Neural cell (in vitro differentiated cells): ENCODE measurements at regions not wholly inside any gene's neighbourhood (a gene's known extent, or its start where the extent isn't known, plus 50 kb on each side); places are given as distances from the start of the nearest gene placed in this dataset.

Experiments used
- H2AFZ ChIP-seq: fragments of 200-600, 300-800 bp; sonication (generic), shearing (Covaris generic); 2 replicates; pipeline ENCODE4 v1.6.0; 2014; ENCODE audit warnings: low read depth, mild to moderate bottlenecking, antibody characterized with exemption, low read length, moderate library complexity
- H3F3A ChIP-seq: fragments of 200-600 bp; shearing (Covaris generic); 2 replicates; pipeline ENCODE4 v1.6.1; 2016; ENCODE audit warnings: mild to moderate bottlenecking, moderate library complexity, mixed read lengths, antibody characterized with exemption, low read length; ENCODE audit not compliant: insufficient read depth, poor library complexity, severe bottlenecking
- H3K27ac ChIP-seq: fragments of 200-600, 300-800 bp; sonication (generic), shearing (Covaris generic); 2 replicates; pipeline ENCODE4 v1.5.1; 2014; ENCODE audit warnings: mild to moderate bottlenecking, low read length, moderate library complexity
- H3K27me3 ChIP-seq: fragments of 300-800, 200-600 bp; sonication (generic), shearing (Covaris generic); 2 replicates; pipeline ENCODE4 v1.6.0; 2014; ENCODE audit warnings: mild to moderate bottlenecking, low read depth, low read length, moderate library complexity; ENCODE audit not compliant: insufficient read depth
- H3K36me3 ChIP-seq: fragments of 300-800, 200-600 bp; sonication (generic), shearing (Covaris generic); 2 replicates; pipeline ENCODE4 v1.5.1; 2014; ENCODE audit warnings: mild to moderate bottlenecking, antibody characterized with exemption, low read length, moderate library complexity; ENCODE audit not compliant: insufficient read depth
- H3K4me2 ChIP-seq: fragments of 300-800, 200-600 bp; sonication (generic), shearing (Covaris generic); 2 replicates; pipeline ENCODE4 v1.6.0; 2014; ENCODE audit warnings: mild to moderate bottlenecking, low read length
- H3K4me3 ChIP-seq: fragments of 300-800, 200-600 bp; sonication (generic), shearing (Covaris generic); 2 replicates; pipeline ENCODE4 v1.5.1; 2014; ENCODE audit warnings: mild to moderate bottlenecking, low read length, moderate library complexity
- H3K79me2 ChIP-seq: fragments of 200-600 bp; shearing (Covaris generic); replicated peaks from 2 replicates; pipeline ENCODE4 v1.6.0; 2014; ENCODE audit warnings: mild to moderate bottlenecking, low read length, moderate library complexity; ENCODE audit not compliant: insufficient read depth
- H3K9ac ChIP-seq: fragments of 300-800, 200-600 bp; sonication (generic), shearing (Covaris generic); 2 replicates; pipeline ENCODE4 v1.6.1; 2016; ENCODE audit warnings: mild to moderate bottlenecking, low read length, mixed read lengths
- H3K9me2 ChIP-seq: fragments of 200-600 bp; shearing (Covaris generic); 2 replicates; pipeline ENCODE4 v1.6.1; 2016; ENCODE audit warnings: mild to moderate bottlenecking, low read length, mixed read lengths; ENCODE audit not compliant: insufficient read depth
- H3K9me3 ChIP-seq: fragments of 200-600, 300-800 bp; sonication (generic), shearing (Covaris generic); 2 replicates; pipeline ENCODE4 v1.6.1; 2016; ENCODE audit warnings: mild to moderate bottlenecking, mixed run types, low read length, moderate library complexity, mixed read lengths
- H4K20me1 ChIP-seq: fragments of 200-600 bp; shearing (Covaris generic); 2 replicates; pipeline ENCODE4 v1.6.1; 2016; ENCODE audit warnings: mild to moderate bottlenecking, mixed run types; ENCODE audit not compliant: insufficient read depth
- CTCF ChIP-seq: fragments of 450-650 bp; IDR thresholded peaks from 2 replicates; pipeline ENCODE4 v1.5.1; 2014; ENCODE audit warnings: antibody characterized with exemption, mild to moderate bottlenecking, moderate library complexity; ENCODE audit not compliant: poor library complexity, severe bottlenecking
- EP300 ChIP-seq: fragments of 450-650 bp; conservative IDR thresholded peaks from 2 replicates; pipeline ENCODE4 v1.6.1; 2014; ENCODE audit warnings: antibody characterized with exemption, mild to moderate bottlenecking, moderate library complexity; ENCODE audit not compliant: poor library complexity, severe bottlenecking
- EZH2 ChIP-seq: fragments of 200-600, 300-800 bp; shearing (Covaris generic), sonication (generic); IDR thresholded peaks from 2 replicates; pipeline ENCODE4 v1.6.1; 2014; ENCODE audit warnings: antibody characterized with exemption, low read length, borderline replicate concordance, mild to moderate bottlenecking; ENCODE audit not compliant: insufficient read depth, poor library complexity, severe bottlenecking
- MXI1 ChIP-seq: fragments of 450-650 bp; conservative IDR thresholded peaks from 2 replicates; pipeline ENCODE4 v1.6.1; 2014; ENCODE audit warnings: antibody characterized with exemption, mild to moderate bottlenecking; ENCODE audit not compliant: poor library complexity, severe bottlenecking
- POLR2AphosphoS5 ChIP-seq: IDR thresholded peaks from 2 replicates; pipeline ENCODE4 v1.6.1; 2012
- RAD21 ChIP-seq: fragments of 450-650 bp; conservative IDR thresholded peaks from 2 replicates; pipeline ENCODE4 v1.6.1; 2014; ENCODE audit warnings: antibody characterized with exemption, mild to moderate bottlenecking, moderate library complexity
- REST ChIP-seq: IDR thresholded peaks from 2 replicates; pipeline ENCODE4 v1.6.1; 2012; ENCODE audit warnings: borderline replicate concordance
- SMC3 ChIP-seq: fragments of 450-650 bp; conservative IDR thresholded peaks from 2 replicates; pipeline ENCODE4 v1.6.1; 2014; ENCODE audit warnings: antibody characterized with exemption, mild to moderate bottlenecking, moderate library complexity; ENCODE audit not compliant: poor library complexity
- TAF1 ChIP-seq: IDR thresholded peaks from 2 replicates; pipeline ENCODE4 v1.6.1; 2012; ENCODE audit warnings: low read depth

GRCh38 chr10:20608503-20608902 is 288.6 kb downstream of the NEBL start:
- H3K4me2 ChIP-seq, result no peak overlapping the region
- H3K27me3 ChIP-seq, result no peaks in the 10 kb centered on the region
- no peaks in the 10 kb centered on the region for H4K20me1 ChIP-seq
- no peaks in the 10 kb centered on the region for H3F3A ChIP-seq
- no peak overlapping the region for H2AFZ ChIP-seq
- H3K36me3 ChIP-seq, result no peaks in the 10 kb centered on the region
- no peak overlapping the region for H3K4me3 ChIP-seq
- no peak overlapping the region for H3K9ac ChIP-seq
- no peaks in the 10 kb centered on the region for H3K9me3 ChIP-seq
- TF ChIP-seq REST (no peak), TAF1 (no peak), EP300 (no peak), RAD21 (no peak), MXI1 (no peak), EZH2 (no peak), CTCF (no peak)
- H3K9me2 ChIP-seq, result no peaks in the 10 kb centered on the region
- H3K79me2 ChIP-seq, result no peaks in the 10 kb centered on the region
- H3K27ac ChIP-seq, result no peak overlapping the region

- H2AFZ ChIP-seq, result no peak overlapping the region
- no peak overlapping the region for H3K27ac ChIP-seq
- H3K27me3 ChIP-seq, result no peaks in the 10 kb centered on the region
- H3F3A ChIP-seq, result no peaks in the 10 kb centered on the region
- H3K9me2 ChIP-seq, result no peaks in the 10 kb centered on the region
- no peak overlapping the region for H3K4me3 ChIP-seq
- H3K9ac ChIP-seq, result no peak overlapping the region
- no peaks in the 10 kb centered on the region for H4K20me1 ChIP-seq
- no peaks in the 10 kb centered on the region for H3K9me3 ChIP-seq
- no peaks in the 10 kb centered on the region for H3K36me3 ChIP-seq
- TF ChIP-seq SMC3 (no peak), RAD21 (no peak), EP300 (no peak), REST (no peak), MXI1 (no peak), CTCF (no peak), TAF1 (no peak), POLR2AphosphoS5 (no peak), EZH2 (no peak)
- no peak overlapping the region for H3K4me2 ChIP-seq
- H3K79me2 ChIP-seq, result no peaks in the 10 kb centered on the region
Measured at GRCh38 chr10:20606985-20607384, 290.1 kb downstream of the NEBL start.
